GM12892 (cell line): ENCODE measurements at regions not wholly inside any gene's neighbourhood (a gene's known extent, or its start where the extent isn't known, plus 50 kb on each side); places are given as distances from the start of the nearest gene placed in this dataset.
"Not testable (repeated sequence)": the region's sequence is repeated elsewhere in the genome, so short reads cannot be mapped to it uniquely, and the experiment has no call there.

Experiments used
- DNase-seq: peaks from one replicate; pipeline ENCODE4 v3.0.0; 2011; ENCODE audit not compliant: insufficient read length
- FAIRE-seq: peaks from 2 replicates; lab custom pipeline; 2011; peaks lifted over from hg19 to GRCh38; lab: Jason Lieb, UNC
- POLR2A ChIP-seq: IDR thresholded peaks from 2 replicates; pipeline ENCODE4 v1.6.1; 2011; ENCODE audit warnings: low read depth, low read length, control low read depth
- POLR2AphosphoS5 ChIP-seq: IDR thresholded peaks from 2 replicates; pipeline ENCODE4 v1.6.1; 2011; ENCODE audit warnings: low read depth, low read length, control low read depth
- TAF1 ChIP-seq: IDR thresholded peaks from 2 replicates; pipeline ENCODE4 v1.6.1; 2011; ENCODE audit warnings: low read depth, mild to moderate bottlenecking, control low read depth, low read length, borderline replicate concordance

DNA sequence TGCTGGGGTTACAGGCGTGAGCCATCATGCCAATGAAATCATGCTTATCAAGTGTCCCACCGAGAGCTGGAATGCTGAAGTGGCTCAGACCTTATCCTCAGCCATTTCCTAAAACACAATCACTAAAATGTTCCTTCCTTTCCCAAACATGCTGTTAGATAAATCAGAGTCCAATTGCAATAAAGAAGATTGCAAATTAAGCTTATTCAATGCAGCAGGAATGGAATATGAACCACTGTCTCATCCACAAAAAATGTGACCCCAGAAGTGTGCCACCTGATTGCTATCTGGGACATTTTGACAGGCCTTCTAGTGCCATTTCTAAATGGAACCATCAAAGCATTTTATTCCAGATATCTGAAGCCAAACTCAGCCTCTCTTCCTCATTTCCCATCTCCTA is 205.5 kb upstream of the CDH11 start:
- no peak for DNase-seq
- no peak for FAIRE-seq
- TF ChIP-seq TAF1 (no peak), POLR2AphosphoS5 (no peak), POLR2A (no peak)

DNA sequence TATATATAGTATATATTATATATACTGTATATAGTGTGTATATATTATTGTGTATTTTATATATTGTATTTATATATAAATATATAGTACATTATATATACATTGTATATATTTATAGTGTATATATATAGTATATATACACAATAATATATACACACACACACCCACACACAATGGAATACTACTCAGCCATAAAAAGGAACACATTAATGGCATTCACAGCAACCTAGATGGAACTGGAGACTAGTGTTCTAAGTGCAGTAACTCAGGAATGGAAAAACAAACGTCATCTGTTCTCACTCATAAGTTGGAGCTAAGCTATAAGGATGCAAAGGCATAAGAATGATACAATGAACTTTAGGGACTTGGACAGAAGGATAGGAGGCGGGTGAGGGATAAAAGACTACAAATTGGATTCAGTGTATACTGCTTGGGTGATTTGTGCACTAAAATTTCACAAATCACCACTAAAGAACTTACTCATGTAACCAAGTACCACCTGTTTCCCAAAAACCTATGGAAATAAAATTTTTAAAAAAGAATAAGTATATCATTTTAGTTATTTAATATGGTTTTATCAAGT is 201.9 kb upstream of the CDH11 start:
- TF ChIP-seq TAF1 (no peak), POLR2AphosphoS5 (no peak), POLR2A (no peak)
- no peak for DNase-seq
- FAIRE-seq = no peak

DNA sequence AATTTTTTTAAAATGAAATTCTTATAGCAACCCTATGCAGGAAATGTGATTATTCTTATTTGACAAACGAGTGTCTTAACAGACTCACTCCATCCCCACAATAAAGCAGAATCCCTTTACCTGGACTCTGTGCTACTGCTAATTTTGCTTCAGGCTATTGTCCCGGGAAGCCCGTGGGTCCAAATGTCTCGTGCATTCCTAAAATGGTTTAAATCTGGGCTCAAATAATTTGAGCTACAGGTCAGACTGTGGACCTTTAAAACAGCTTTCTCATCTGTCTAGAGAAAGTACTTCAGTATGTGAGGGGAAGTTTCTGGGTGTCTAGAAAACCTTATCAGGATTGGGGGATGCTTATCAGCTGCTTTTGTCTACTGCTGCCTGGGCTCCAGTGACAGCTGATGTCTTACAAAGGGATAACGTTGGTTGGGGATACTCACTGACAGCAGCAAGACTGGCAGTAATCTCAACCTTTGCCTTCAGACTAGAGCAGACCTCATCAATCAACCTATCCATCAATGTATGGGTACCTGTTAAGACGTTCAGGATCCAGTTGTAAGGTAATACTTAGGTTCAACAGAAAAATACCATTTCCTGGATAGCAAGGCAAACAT is 197.9 kb upstream of the CDH11 start:
- no peak for TF ChIP-seq POLR2AphosphoS5
- no peak for TF ChIP-seq POLR2A
- no peak for TF ChIP-seq TAF1
- DNase-seq = no peak
- FAIRE-seq = no peak

DNA sequence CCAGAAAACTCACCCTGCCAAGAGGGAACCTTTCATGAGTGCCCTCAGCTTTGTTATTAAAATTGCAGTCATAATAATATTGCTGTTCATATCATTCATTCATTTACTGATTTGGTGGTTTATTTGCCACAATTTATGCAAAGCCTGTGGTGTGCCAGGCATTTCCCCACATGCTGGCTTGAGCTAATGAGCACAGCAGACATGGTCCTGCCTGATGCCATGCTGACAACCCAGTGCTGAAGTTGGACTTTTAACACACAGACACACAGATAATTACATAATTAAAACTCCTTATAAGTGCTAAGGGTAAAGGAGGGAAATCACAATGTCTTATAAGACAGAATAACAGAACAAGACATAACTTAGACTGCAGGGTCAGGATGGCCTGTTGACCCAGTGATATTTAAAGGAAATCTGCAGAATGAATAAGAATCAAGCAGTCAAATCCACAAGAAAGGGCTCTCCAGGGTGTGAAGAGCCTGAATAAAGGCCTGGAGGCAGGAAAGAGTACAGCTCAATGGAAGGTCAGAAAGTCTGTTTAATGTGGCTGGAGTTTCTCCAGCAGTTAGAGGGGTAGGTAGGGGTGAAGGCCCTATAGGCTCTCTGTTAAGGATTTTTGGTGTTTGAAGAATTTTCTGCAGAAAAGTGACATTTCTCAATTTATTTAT is 196.9 kb upstream of the CDH11 start:
- DNase-seq (no peak), FAIRE-seq (no peak)
- TF ChIP-seq POLR2A = no peak
- no peak for TF ChIP-seq POLR2AphosphoS5
- TF ChIP-seq TAF1 = no peak

DNA sequence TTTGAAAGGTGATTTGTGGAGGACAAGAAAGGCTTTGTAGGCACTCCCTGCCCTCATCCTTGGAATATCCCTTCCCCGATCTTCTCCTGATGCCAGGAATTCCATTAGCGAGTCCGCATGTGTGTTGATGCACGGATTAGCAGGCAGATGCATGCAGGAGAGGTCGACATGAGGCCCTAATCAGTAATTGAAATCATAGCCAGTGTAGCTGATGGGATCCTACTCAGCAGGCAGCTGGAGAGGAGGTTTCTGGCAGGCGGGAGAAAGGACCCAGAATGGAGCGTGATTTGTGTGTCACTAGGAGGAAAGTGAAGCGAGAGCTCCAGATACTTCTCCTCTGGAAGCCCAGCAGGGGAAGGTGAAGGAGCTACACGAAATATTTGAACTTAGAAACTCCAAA is 196.3 kb upstream of the CDH11 start:
- FAIRE-seq (no peak), DNase-seq (no peak)
- TF ChIP-seq POLR2AphosphoS5 (no peak), TAF1 (no peak), POLR2A (no peak)

DNA sequence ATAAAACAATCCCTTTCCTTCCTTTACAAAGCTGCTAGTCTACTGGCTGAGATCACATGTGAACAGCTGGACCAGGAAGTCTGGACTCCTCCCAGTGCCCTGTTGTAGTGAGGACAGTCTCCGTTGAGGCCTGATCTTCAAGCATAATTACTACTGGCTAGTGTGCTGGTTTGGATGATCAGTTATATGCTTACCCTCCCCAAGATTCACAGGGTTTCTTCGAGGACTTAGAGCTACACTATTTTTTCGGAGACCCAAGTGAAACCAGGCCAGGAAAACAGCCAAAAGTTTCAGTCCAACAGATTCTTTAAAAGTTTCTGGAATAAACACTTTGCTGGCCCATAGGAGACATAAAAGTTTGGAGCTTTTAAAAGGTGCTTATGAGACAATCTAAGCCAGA is 194.9 kb upstream of the CDH11 start:
- TF ChIP-seq TAF1 = no peak
- TF ChIP-seq POLR2A = no peak
- TF ChIP-seq POLR2AphosphoS5 = no peak
- FAIRE-seq (no peak), DNase-seq (no peak)

DNA sequence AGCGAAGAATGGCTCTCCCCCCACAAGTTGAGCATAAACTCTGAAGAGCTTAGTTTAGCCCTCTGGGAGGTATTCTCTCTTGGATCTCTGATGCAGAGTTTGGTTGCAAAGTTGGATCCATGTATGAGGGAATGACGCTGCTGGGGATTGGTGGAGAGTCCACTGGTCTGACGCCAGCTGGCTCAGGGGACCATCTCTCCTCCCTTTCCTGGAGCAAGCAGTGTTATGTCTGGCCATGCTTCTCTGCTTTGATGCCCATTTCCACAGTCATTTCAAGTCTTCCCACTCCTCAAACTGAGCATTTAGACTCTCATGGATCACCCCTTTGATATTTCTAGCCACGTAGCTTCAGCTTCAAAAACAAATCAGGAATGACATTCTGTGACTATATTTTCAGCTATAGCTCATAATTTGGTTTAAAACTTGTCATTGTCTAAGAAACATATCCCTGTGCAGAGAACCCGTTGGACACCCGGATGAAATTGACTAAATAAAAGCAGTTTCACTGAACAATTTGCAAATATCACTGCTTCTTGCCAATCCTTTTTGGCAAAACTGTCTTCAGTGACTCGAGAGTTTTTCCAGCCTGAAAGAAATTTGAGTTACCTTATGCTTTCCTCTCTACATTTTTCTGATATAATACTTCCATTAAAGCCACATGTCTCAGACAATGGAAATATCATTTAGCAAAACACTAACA is 193.4 kb upstream of the CDH11 start:
- TF ChIP-seq TAF1 (no peak), POLR2AphosphoS5 (no peak), POLR2A (no peak)
- no peak for DNase-seq
- no peak for FAIRE-seq

DNA sequence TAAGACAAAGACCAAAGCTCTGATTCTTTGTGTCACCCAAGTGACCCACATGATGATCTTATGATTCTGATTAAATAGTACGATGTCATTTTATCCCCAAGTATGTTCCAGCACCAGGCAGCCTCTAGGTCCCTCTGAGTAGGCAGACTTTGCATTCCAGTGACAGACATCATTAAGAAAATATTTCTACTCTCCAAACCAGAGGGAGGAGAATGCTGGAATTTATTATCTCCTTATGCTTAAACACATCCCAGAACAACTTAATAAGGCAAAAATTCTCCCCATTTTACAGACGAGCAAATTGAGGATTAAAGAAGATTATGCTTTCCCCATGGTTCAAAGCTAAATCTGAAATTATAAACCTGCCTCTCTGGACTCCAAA is 192.8 kb upstream of the CDH11 start:
- DNase-seq (no peak), FAIRE-seq (no peak)
- TF ChIP-seq POLR2A = no peak
- TF ChIP-seq TAF1 = no peak

DNA sequence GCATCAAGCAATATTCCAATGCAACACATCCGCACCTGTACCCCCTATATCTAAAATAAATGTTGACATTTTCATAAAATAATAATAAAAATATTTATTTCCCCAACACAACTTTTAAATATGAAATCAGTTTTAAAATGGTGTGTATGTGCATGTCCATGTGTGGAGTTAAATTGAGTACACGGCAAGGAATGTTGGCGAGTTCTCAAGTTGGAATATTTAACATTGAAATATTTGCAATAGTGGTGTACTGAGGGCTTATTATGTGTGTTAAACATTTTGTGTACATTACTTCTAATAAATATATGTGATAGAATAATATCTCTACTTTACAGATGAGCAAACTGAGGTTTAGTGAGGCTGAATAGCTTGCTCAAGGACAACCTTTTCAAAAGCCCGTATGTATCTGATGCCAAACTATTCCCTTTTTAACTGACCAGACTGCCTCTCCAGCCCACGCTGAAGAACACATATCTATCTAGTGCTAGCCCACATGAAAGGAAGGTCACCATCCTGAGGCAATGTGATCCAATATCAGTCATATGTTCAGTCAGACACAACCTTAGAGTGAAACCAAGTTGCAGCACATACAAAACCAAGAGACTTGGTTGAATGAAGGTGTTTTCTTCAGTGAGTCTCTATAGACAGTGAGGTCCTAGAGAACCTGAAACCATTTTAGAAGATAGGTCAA is 192.2 kb upstream of the CDH11 start:
- DNase-seq = no peak
- TF ChIP-seq TAF1 = no peak
- no peak for FAIRE-seq

DNA sequence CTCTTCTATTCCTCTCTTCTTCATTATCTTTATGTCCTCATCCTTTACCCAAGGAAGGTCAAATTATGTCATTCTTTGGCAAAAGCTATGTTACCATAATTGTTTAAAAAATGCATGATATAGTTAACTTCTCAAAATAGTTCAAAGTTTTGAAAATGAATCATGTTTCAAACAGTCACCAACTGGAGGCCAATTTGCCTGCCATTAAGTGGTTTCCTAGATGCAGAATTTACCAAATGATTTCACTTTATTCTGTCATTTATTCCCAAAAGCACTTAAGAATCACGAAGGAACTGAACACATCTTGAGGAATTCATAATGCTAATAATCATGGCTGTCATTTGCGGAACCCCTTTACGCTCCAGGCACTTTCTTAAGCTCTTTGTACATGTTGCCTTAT is 190.9 kb upstream of the CDH11 start:
- DNase-seq = no peak
- TF ChIP-seq POLR2A = no peak
- TF ChIP-seq TAF1 = no peak
- TF ChIP-seq POLR2AphosphoS5 = no peak
- no peak for FAIRE-seq

DNA sequence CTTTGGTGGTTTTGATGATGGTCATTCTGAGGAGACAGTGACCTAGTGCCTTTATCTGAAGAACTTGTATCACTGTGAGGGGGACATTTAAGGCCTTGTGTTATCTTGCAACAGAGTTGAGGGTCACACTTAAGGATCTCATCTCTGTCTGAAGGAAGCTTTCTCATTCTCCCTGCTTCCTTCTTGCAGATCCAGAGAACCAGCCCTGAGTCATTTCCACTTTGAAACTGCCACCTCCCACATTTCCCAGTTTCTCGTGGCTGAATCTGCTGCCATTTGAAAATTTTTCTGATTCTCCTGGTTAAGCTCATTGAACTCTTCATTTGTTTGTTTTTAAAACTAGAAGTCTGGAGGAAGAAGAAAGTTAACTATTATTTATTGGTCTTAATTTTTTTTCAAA is 190.2 kb upstream of the CDH11 start:
- FAIRE-seq = no peak
- TF ChIP-seq TAF1 (no peak), POLR2AphosphoS5 (no peak), POLR2A (no peak)
- DNase-seq = no peak

DNA sequence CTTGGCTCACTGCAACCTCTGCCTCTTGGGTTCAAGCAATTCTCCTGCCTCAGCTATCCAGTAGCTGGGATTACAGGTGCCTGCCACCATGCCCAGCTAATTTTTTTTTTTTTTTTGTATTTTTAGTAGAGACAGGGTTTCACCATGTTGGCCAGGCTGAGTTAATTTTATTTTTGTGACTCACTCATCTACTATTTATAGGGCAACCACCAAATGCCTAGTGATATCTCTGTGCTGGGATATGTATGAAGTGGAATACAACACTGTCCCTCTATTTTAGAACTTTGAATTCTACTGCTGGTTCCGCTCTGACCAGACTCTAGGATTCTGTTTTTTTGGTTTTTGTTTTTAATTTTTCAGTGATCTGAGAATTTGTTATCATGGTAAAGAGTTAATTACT is 188.6 kb upstream of the CDH11 start:
- not testable (repeated sequence) for DNase-seq

More for the DNA sequence above, 188.6 kb upstream of the CDH11 start:
- not testable (repeated sequence) for FAIRE-seq
